Kidney (tissue), 13 donors: ENCODE measurements at regions not wholly inside any gene's neighbourhood (a gene's known extent, or its start where the extent isn't known, plus 50 kb on each side); places are given as distances from the start of the nearest gene placed in this dataset.

Experiments used
- DNase-seq, 5 donors: peaks; one replicate each; pipeline ENCODE4 v3.0.0-alpha.2; 2013 to 2020
- FAIRE-seq: peaks from 2 replicates; lab custom pipeline; 2012; peaks lifted over from hg19 to GRCh38; lab: Jason Lieb, UNC
- H3K27ac ChIP-seq, 2 donors: one replicate each; pipeline ENCODE4 v1.7.0; 2013; ENCODE audit warnings: low read depth in 2 of 2, low read length in 2 of 2, inconsistent platforms in 1 of 2
- H3K27me3 ChIP-seq: one replicate; pipeline ENCODE4 v1.7.1; 2013; ENCODE audit warnings: low read length, inconsistent platforms; ENCODE audit not compliant: control insufficient read depth, insufficient read depth
- H3K36me3 ChIP-seq, 3 donors: one replicate each; pipeline versions ENCODE4 v1.7.0 to v1.7.1; 2013; ENCODE audit warnings: low read length in 3 of 3, control low read depth in 1 of 3, inconsistent platforms in 1 of 3; ENCODE audit not compliant: insufficient read depth in 3 of 3, control insufficient read depth in 2 of 3
- H3K4me1 ChIP-seq, 3 donors: one replicate each; pipeline versions ENCODE4 v1.7.0 to v1.7.1; 2013; ENCODE audit warnings: low read length in 3 of 3, inconsistent platforms in 1 of 3, low read depth in 1 of 3; ENCODE audit not compliant: control insufficient read depth in 2 of 3, insufficient read depth in 2 of 3
- H3K4me3 ChIP-seq, 3 donors: one replicate each; pipeline versions ENCODE4 v1.7.0 to v1.8.1; 2013; ENCODE audit warnings: low read length in 3 of 3, control low read depth in 1 of 3, inconsistent platforms in 1 of 3
- H3K9ac ChIP-seq, 3 donors: one replicate each; pipeline versions ENCODE4 v1.7.0 to v1.7.1; 2013; ENCODE audit warnings: low read length in 3 of 3, control low read depth in 1 of 3, inconsistent platforms in 1 of 3
- H3K9me3 ChIP-seq, 3 donors: one replicate each; pipeline versions ENCODE4 v1.7.0 to v1.7.1; 2013; ENCODE audit warnings: low read length in 3 of 3, control low read depth in 1 of 3, inconsistent platforms in 1 of 3; ENCODE audit not compliant: control insufficient read depth in 2 of 3, insufficient read depth in 1 of 3
- CTCF ChIP-seq: IDR thresholded peaks from 3 replicates; pipeline ENCODE4 v1.5.1; 2012; ENCODE audit warnings: mild to moderate bottlenecking, moderate library complexity, borderline replicate concordance; ENCODE audit not compliant: insufficient read depth; ENCODE audit errors: extremely low read depth
- intact Hi-C: fragments of 100-400 bp; cut with DNase I; formaldehyde crosslinking; loops from one replicate; pipeline ENCODE4 v1.11.1; 2022
- donor health status: control.
- donor health status: control.
- donor health status: control.
- donor health status: control.
- donor health status: control.
- donor health status: DM: yes; HTN: yes; CAD: no.
- donor health status: Normal renal cell carcinoma (clear cell type).

GRCh38 chr6:14919038-14919670 is 326.7 kb upstream of the JARID2 start:
- Histone ChIP-seq H3K27ac (no peak overlapping the region), H3K4me1 (peaks cover 0 to 5% (median 3%) of the 10 kb centered on the region in 3 donors), H3K4me3 (no peak overlapping the region), H3K9ac (no peak overlapping the region), H3K36me3 (no peaks in the 10 kb centered on the region), H3K27me3 (no peaks in the 10 kb centered on the region), H3K9me3 (no peaks in the 10 kb centered on the region)
- intact Hi-C loops: no loop called here
- TF ChIP-seq CTCF: no peak
- FAIRE-seq (no peak), DNase-seq (no peak)

GRCh38 chr6:14920276-14920675 is 325.6 kb upstream of the JARID2 start:
- no peaks in the 10 kb centered on the region for H3K36me3 ChIP-seq
- H3K9me3 ChIP-seq: no peaks in the 10 kb centered on the region
- no peak overlapping the region for H3K27ac ChIP-seq
- H3K4me3 ChIP-seq: no peak overlapping the region
- intact Hi-C loops: no loop called here
- DNase-seq: no peak
- no peak for TF ChIP-seq CTCF
- FAIRE-seq: no peak
- H3K4me1 ChIP-seq: peaks cover 0 to 5% (median 3%) of the 10 kb centered on the region in 3 donors
- H3K27me3 ChIP-seq: no peaks in the 10 kb centered on the region
- no peak overlapping the region for H3K9ac ChIP-seq

- Histone ChIP-seq H3K9ac (no peak overlapping the region), H3K36me3 (no peaks in the 10 kb centered on the region), H3K4me1 (peaks cover 0 to 9% (median 3%) of the 10 kb centered on the region in 3 donors), H3K27ac (peak overlapping the region in 1 of 2 donors; percentile 61), H3K9me3 (no peaks in the 10 kb centered on the region), H3K27me3 (no peaks in the 10 kb centered on the region), H3K4me3 (no peak overlapping the region)
- peak; percentile 87 to 94 (median 91) for DNase-seq
- no peak for FAIRE-seq
- no peak for TF ChIP-seq CTCF
- intact Hi-C loops: no loop called here
These were observed 324.7 kb upstream of the JARID2 start for GRCh38 chr6:14921170-14921569.
